ENCODE measurements at regions not wholly inside any gene's neighbourhood (a gene's known extent, or its start where the extent isn't known, plus 50 kb on each side); places are given as distances from the start of the nearest gene placed in this dataset.
"Not testable (repeated sequence)": the region's sequence is repeated elsewhere in the genome, so short reads cannot be mapped to it uniquely, and the experiment has no call there.

- no peak for DNase-seq (ENCODE audit: low read depth)
These were observed 179.7 kb upstream of the MALRD1 start for GRCh38 chr10:18868919-18869318.

GRCh38 chr10:18875477-18875876 is 173.1 kb upstream of the MALRD1 start:
- no peak for DNase-seq (ENCODE audit: low read depth)

DNA sequence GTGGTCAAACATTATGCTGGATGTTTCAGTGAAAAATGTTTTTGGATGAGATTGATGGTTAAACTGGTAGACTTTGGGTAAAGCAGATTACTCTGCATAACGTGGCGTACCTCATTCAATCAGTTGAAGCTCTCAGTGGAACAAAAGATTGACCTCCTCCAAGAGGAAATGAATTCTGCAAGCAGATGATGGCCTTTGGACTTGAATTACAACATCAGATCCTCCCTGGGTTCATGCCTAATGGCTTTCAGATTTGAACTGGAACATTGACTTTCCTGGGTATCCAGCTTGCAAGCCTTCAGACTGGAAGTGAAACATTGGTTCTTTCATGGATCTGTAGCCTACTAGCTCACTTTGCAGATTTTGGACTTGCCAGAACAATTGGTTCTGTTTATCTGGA is 169.3 kb upstream of the MALRD1 start:
- no peak for DNase-seq (ENCODE audit: low read depth)

GRCh38 chr10:18880530-18880929 is 168.1 kb upstream of the MALRD1 start:
- DNase-seq (ENCODE audit: low read depth), result no peak

DNA sequence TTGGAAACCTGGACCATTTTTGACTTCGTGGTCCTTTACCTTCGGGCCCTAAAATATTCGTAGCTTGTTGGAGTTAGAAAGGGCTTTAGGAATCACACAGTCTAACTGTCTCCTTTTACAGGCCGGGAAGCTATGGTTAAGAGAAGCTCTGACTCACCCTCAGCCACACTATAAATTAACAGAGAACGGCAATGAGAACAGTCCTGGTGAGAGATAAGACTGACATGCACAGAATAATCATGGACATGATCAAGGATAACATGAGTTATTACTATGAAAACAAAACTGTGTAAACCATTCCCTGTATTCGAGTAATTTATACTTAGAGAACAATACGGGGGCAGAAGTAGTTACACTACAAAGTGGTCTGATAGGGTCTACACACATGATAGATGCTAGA is 162.5 kb upstream of the MALRD1 start:
- DNase-seq (ENCODE audit: low read depth), result no peak

GRCh38 chr10:18906636-18907035 is 142.0 kb upstream of the MALRD1 start:
- DNase-seq (ENCODE audit: low read depth), result no peak

DNA sequence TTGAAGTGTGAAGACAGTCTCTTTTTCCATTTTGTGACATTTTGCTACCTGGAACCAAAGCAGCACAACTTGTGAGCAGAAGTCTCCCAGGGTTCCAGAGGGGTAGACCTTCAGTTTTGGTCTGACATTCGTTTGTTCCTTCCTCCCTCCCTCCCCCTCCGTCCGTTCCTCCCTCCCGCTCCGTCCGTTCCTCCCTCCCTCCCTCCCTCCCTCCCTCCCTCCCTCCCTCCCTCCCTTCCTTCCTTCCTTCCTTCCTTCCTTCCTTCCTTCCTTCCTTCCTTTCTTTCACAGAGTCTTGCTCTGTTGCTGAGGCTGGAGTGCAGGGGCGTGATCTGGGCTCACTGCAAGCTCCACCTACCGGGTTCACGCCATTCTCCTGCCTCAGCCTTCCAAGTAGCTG is 131.2 kb upstream of the MALRD1 start:
- not testable (repeated sequence) for DNase-seq (ENCODE audit: low read depth)

- no peak for DNase-seq (ENCODE audit: low read depth)
These were observed 130.1 kb upstream of the MALRD1 start for GRCh38 chr10:18918532-18918931.

DNA sequence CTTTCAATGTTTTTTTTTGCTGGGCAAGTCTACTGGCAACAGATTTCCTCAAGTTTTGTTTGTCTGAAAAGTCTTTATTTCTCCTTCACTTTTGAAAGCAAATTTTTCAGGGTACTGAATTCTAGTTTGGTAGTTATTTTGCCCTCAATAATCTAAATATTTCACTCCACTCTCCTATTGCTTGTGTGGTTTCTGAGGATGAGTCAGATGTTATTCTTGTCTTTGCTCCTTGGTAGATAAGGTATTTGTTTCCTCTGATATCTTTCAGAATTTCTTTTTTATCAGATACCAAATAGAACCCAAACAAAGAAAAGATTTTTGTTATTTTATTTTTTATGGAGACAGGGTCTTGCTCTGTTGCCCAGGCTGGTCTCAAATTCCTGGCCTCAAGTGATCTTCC is 99.2 kb upstream of the MALRD1 start:
- no peak for DNase-seq (ENCODE audit: low read depth)

GRCh38 chr10:18951072-18951823 is 97.4 kb upstream of the MALRD1 start:
- DNase-seq (ENCODE audit: low read depth), result not testable (repeated sequence)

- no peak for DNase-seq (ENCODE audit: low read depth)
These were observed 93.5 kb upstream of the MALRD1 start for GRCh38 chr10:18955061-18955460.

- no peak for DNase-seq (ENCODE audit: low read depth)
These were observed 89.2 kb upstream of the MALRD1 start for GRCh38 chr10:18959369-18959768.

- no peak for DNase-seq (ENCODE audit: low read depth)
These were observed 88.0 kb upstream of the MALRD1 start for GRCh38 chr10:18960466-18961079.

GRCh38 chr10:18968159-18968558 is 80.4 kb upstream of the MALRD1 start:
- DNase-seq (ENCODE audit: low read depth), result no peak

DNA sequence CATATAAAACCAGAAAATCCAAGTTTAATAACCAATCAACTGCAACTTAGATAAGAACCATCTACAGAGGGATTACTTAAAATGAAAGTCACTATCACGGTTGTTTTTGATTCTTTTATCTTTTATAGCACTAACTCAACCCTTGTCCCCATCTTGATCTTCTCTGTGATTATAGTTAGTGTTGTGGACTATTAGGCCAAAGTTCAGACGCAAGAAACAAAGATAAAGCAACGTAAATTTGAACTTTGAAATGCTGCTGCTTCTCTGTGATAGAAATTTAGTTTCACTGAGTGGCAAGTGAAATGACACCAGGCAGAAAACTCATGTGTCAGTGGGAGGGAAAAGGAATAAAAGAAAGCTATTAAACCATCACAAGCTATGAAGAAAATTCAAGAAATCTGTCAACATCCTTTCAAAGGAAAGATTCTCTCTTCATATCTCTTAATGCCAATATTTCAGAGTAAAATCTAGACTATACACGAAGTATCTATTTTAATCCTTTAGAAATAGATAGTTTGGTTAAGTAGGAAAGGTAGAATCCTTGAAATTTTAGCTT is 71.8 kb upstream of the MALRD1 start:
- no peak for DNase-seq (ENCODE audit: low read depth)

GRCh38 chr10:18980089-18980629 is 68.4 kb upstream of the MALRD1 start:
- DNase-seq (ENCODE audit: low read depth), result no peak

- no peak for DNase-seq (ENCODE audit: low read depth)
These were observed 64.1 kb upstream of the MALRD1 start for GRCh38 chr10:18984531-18984930.

DNA sequence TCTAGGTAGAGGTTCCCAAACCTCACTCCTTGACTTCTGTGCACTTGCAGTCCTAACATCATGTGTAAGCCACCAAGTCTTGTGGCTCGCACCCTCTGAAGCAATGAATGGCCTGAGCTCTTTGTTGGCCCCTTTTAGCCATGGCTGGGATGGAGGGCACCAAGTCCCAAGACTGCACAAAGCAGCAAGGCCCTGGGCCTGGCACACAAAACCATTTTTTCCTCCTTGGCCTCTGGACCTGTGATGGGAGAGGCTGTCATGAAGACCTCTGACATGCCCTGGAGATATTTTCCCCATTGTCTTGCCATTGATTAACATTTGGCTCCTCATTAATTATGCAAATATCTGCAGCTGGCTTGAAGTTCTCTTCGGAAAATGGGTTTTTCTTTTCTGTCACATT is 60.3 kb upstream of the MALRD1 start:
- no peak for DNase-seq (ENCODE audit: low read depth)
